ENCODE measurements at regions not wholly inside any gene's neighbourhood (a gene's known extent, or its start where the extent isn't known, plus 50 kb on each side); places are given as distances from the start of the nearest gene placed in this dataset.
"Not testable (repeated sequence)": the region's sequence is repeated elsewhere in the genome, so short reads cannot be mapped to it uniquely, and the experiment has no call there.

- no peak overlapping the region for H3K4me3 ChIP-seq (ENCODE audit: control insufficient read depth, low read depth, low read length)
- no peak for DNase-seq (ENCODE audit: low read depth)
- TF ChIP-seq, protein P1, sequence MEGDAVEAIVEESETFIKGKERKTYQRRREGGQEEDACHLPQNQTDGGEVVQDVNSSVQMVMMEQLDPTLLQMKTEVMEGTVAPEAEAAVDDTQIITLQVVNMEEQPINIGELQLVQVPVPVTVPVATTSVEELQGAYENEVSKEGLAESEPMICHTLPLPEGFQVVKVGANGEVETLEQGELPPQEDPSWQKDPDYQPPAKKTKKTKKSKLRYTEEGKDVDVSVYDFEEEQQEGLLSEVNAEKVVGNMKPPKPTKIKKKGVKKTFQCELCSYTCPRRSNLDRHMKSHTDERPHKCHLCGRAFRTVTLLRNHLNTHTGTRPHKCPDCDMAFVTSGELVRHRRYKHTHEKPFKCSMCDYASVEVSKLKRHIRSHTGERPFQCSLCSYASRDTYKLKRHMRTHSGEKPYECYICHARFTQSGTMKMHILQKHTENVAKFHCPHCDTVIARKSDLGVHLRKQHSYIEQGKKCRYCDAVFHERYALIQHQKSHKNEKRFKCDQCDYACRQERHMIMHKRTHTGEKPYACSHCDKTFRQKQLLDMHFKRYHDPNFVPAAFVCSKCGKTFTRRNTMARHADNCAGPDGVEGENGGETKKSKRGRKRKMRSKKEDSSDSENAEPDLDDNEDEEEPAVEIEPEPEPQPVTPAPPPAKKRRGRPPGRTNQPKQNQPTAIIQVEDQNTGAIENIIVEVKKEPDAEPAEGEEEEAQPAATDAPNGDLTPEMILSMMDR (IDR thresholded peaks at IDR 0.05; ENCODE audit: control insufficient read depth, insufficient read depth, low read depth, low read length, missing control alignments), result no peak
These were observed 294.5 kb upstream of the PIK3R1 start for GRCh38 chr5:67921004-67921601.

GRCh38 chr5:67919532-67919931, 296.0 kb upstream of the PIK3R1 start:
- DNase-seq (ENCODE audit: low read depth); H3K4me3 ChIP-seq (ENCODE audit: control insufficient read depth, low read depth, low read length): not testable (repeated sequence)

DNA sequence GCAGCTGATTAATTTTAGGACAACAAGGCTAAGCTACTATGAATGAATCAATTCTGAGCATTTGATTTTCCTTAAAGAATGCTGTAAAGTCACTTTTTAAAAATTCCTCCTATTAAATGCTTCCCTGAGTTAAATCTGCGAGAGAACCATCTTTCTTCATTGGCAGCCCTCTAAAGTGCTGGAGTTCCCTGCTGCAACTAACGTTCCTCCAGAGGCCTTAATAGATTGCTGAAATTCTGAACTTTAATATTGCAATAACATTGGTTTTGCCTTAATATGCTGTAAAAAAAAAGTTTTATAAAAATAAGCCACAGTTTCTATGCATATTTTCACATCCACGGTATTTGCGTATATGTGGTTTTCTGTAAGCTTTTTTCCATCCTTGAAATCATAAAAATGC, 298.0 kb upstream of the PIK3R1 start:
- no peak for DNase-seq (ENCODE audit: low read depth)
- TF ChIP-seq, protein P1 (IDR thresholded peaks at IDR 0.05; ENCODE audit: control insufficient read depth, insufficient read depth, low read depth, low read length, missing control alignments), result no peak
- H3K4me3 ChIP-seq (ENCODE audit: control insufficient read depth, low read depth, low read length), result no peak overlapping the region

DNA sequence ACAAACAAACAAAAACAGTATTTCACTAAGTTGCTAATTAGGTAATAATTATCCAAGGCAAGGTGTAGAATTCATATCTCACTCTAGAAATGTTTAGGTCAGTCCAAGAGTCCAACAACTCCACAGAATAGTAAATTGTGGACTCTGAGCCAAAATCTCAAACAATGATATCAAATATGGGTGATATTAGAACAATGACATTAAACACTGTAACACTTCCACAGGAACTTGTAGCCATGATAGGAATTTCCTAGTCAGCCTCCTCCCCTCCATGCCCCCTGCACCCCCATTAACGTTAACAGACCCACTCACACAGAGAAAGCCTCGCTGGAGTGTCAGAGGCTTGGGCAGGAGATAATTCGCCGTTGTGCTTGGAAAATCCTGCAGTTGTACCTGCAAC, 305.0 kb upstream of the PIK3R1 start:
- TF ChIP-seq, protein P1 (IDR thresholded peaks at IDR 0.05; ENCODE audit: control insufficient read depth, insufficient read depth, low read depth, low read length, missing control alignments), result no peak
- H3K4me3 ChIP-seq (ENCODE audit: control insufficient read depth, low read depth, low read length), result no peak overlapping the region

DNA sequence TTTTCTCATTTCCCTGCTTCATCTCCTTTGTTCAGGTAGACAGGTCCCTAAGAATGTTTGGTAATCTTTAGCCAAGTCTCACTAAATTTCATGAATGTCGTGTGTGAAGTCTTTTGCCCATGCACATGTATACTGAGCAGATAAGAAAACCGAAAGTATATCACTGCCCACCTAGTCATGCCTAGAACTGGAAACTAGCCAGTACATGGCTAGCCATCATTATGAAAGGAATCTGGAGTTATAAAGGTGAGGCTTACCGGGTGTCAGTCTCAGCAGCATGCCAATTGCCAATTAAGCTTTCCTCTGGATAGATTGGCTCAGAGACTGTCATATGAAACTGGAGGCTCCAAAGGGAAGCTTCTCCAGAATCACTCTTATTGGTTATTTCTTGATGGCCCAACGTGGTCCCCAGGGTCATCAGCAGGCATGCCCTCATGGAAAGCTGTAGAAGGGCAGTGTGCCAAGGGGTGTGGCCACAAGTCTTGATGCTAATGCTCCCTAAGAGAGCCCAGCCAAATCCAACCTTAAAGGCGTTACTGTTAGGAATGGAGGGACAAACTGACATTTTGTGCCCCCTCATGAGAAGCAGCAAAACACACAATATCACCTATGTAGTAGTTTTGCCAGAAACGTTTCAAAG, 307.3 kb upstream of the PIK3R1 start:
- TF ChIP-seq, protein P1 (IDR thresholded peaks at IDR 0.05; ENCODE audit: control insufficient read depth, insufficient read depth, low read depth, low read length, missing control alignments), result no peak
- DNase-seq (ENCODE audit: low read depth), result no peak
- no peak overlapping the region for H3K4me3 ChIP-seq (ENCODE audit: control insufficient read depth, low read depth, low read length)

More for the DNA sequence above, 305.0 kb upstream of the PIK3R1 start:
- DNase-seq (ENCODE audit: low read depth), result no peak

DNA sequence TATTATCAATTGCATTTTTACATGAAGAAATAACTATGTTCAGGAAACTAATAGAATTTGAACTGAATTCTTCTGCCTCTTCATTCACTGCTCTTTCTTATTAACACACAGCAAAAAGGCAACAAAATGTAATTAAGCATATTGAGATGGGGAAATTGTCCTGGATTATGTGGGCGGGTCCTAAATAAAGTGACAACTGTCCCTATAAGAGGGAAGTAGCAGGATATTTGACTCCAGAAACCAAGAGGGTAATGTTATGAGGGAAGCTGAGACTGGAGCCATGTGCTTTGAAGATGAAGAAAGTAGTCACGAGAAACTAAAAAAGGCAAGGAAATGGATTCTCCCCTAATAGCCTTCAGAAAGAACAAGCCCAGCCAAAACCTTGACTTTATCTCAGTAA, 311.2 kb upstream of the PIK3R1 start:
- DNase-seq (ENCODE audit: low read depth), result no peak
- TF ChIP-seq, protein P1 (IDR thresholded peaks at IDR 0.05; ENCODE audit: control insufficient read depth, insufficient read depth, low read depth, low read length, missing control alignments), result no peak
- H3K4me3 ChIP-seq (ENCODE audit: control insufficient read depth, low read depth, low read length), result no peak overlapping the region

- TF ChIP-seq, protein P1 (IDR thresholded peaks at IDR 0.05; ENCODE audit: control insufficient read depth, insufficient read depth, low read depth, low read length, missing control alignments), result no peak
- no peak overlapping the region for H3K4me3 ChIP-seq (ENCODE audit: control insufficient read depth, low read depth, low read length)
- no peak for DNase-seq (ENCODE audit: low read depth)
These were observed 311.9 kb upstream of the PIK3R1 start for GRCh38 chr5:67903656-67904055.

All from AG09309 (cell line).